ENCODE measurements at regions not wholly inside any gene's neighbourhood (a gene's known extent, or its start where the extent isn't known, plus 50 kb on each side); places are given as distances from the start of the nearest gene placed in this dataset.

DNA sequence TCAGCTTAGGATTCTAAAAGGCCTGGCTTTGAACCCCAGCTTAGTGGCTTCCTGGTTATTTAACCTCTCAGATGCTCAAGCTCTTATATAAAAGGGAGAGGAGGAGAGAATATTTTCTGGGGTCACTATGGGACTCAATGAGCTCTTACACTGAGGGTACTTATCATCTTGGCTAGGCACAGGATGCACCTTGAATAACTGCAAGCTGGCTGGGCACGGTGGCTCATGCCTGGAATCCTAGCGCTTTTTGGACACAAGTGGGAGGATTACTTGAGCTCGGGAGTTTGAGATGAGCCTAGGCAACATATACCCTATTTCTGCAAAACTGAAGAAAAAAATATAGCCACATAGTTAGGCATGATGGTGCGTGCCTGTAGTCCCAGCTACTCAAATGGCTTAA lies 665.3 kb upstream of the RBFOX1 start:
- Histone ChIP-seq H3K9ac (ENCODE audit: low read depth in 1 of 3, low read length in 3 of 3) (no peak overlapping the region), H3K9me3 (ENCODE audit: control insufficient read depth in 3 of 3, low read length in 3 of 3) (no peaks in the 10 kb centered on the region), H3K36me3 (ENCODE audit: control insufficient read depth in 3 of 3, insufficient read depth in 3 of 3, low read length in 3 of 3) (no peaks in the 10 kb centered on the region), H3K4me1 (ENCODE audit: control insufficient read depth in 3 of 3, insufficient read depth in 3 of 3, low read length in 3 of 3) (no peaks in the 10 kb centered on the region), H3K4me3 (ENCODE audit: low read length in 3 of 3) (no peak overlapping the region), H3K27me3 (ENCODE audit: control insufficient read depth in 3 of 3, insufficient read depth in 3 of 3, low read length in 3 of 3) (no peaks in the 10 kb centered on the region), H3K27ac (ENCODE audit: low read depth, low read length) (no peak overlapping the region)

DNA sequence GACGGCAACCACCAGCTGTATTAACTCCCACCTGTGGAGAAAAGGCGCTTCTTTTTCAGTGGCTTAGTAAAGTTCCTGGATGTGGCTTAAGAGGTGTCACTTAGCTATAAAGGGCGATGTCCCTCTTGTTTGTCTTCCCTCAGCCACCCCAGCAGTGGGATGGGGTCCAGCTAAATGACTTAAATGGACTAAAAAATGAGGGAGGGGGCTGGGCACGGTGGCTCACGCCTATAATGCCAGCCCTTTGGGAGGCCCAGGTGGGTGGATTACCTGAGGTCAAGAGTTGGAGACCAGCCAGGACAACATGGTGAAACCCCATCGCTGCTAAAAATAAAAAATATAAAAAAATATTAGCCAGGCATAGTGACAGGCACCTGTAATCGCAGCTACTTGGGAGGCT lies 667.5 kb upstream of the RBFOX1 start:
- no peak overlapping the region for H3K27ac ChIP-seq (ENCODE audit: low read depth, low read length)
- H3K4me1 ChIP-seq (ENCODE audit: control insufficient read depth in 3 of 3, insufficient read depth in 3 of 3, low read length in 3 of 3) = no peaks in the 10 kb centered on the region
- H3K4me3 ChIP-seq (ENCODE audit: low read length in 3 of 3) = no peak overlapping the region
- H3K36me3 ChIP-seq (ENCODE audit: control insufficient read depth in 3 of 3, insufficient read depth in 3 of 3, low read length in 3 of 3) = no peaks in the 10 kb centered on the region
- no peaks in the 10 kb centered on the region for H3K9me3 ChIP-seq (ENCODE audit: control insufficient read depth in 3 of 3, low read length in 3 of 3)
- no peaks in the 10 kb centered on the region for H3K27me3 ChIP-seq (ENCODE audit: control insufficient read depth in 3 of 3, insufficient read depth in 3 of 3, low read length in 3 of 3)
- H3K9ac ChIP-seq (ENCODE audit: low read depth in 1 of 3, low read length in 3 of 3) = no peak overlapping the region

DNA sequence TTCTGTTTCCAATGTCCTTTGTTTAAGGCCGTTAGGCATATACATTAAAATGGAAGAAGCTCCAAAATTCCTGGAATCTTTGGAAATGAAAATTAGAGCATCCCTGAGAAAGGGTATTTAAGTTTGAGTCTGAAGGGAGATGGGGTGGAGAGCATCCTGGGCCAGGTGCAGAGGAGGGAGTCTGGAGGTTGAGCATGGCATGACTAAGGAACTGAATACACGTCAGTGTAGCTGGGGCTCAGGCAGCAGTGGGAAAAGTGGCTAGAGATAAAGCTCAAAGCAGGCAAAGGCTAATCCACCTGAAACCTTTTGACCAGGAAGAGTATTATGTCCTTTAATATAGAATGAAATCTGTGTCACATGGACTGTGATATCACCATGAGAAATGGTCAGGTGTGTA lies 669.0 kb upstream of the RBFOX1 start:
- Histone ChIP-seq H3K27ac (ENCODE audit: low read depth, low read length) (no peak overlapping the region), H3K4me1 (ENCODE audit: control insufficient read depth in 3 of 3, insufficient read depth in 3 of 3, low read length in 3 of 3) (no peaks in the 10 kb centered on the region), H3K36me3 (ENCODE audit: control insufficient read depth in 3 of 3, insufficient read depth in 3 of 3, low read length in 3 of 3) (no peaks in the 10 kb centered on the region), H3K9ac (ENCODE audit: low read depth in 1 of 3, low read length in 3 of 3) (no peak overlapping the region), H3K4me3 (ENCODE audit: low read length in 3 of 3) (no peak overlapping the region), H3K27me3 (ENCODE audit: control insufficient read depth in 3 of 3, insufficient read depth in 3 of 3, low read length in 3 of 3) (no peaks in the 10 kb centered on the region), H3K9me3 (ENCODE audit: control insufficient read depth in 3 of 3, low read length in 3 of 3) (no peaks in the 10 kb centered on the region)

DNA sequence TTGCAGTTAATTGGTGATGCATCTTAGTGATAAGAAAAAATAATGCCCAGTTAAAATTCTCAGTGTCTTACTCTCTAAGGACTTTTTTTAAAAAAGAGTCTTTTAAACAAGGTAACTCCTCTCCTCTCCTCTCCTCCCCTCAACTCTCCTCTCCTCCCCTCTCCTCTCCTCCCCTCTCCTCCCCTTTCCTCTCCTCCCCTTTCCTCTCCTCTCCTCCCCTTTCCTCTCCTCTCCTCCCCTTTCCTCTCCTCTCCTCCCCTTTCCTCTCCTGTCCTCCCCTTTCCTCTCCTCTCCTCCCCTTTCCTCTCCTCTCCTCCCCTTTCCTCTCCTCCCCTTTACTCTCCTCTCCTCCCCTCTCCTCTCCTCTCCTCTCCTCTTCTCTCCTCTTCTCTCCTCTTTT lies 675.9 kb upstream of the RBFOX1 start:
- no peaks in the 10 kb centered on the region for H3K36me3 ChIP-seq (ENCODE audit: control insufficient read depth in 3 of 3, insufficient read depth in 3 of 3, low read length in 3 of 3)
- no peaks in the 10 kb centered on the region for H3K9me3 ChIP-seq (ENCODE audit: control insufficient read depth in 3 of 3, low read length in 3 of 3)
- no peak overlapping the region for H3K27ac ChIP-seq (ENCODE audit: low read depth, low read length)
- H3K9ac ChIP-seq (ENCODE audit: low read depth in 1 of 3, low read length in 3 of 3) = no peak overlapping the region
- H3K4me3 ChIP-seq (ENCODE audit: low read length in 3 of 3) = no peak overlapping the region
- H3K27me3 ChIP-seq (ENCODE audit: control insufficient read depth in 3 of 3, insufficient read depth in 3 of 3, low read length in 3 of 3) = no peaks in the 10 kb centered on the region
- no peaks in the 10 kb centered on the region for H3K4me1 ChIP-seq (ENCODE audit: control insufficient read depth in 3 of 3, insufficient read depth in 3 of 3, low read length in 3 of 3)

DNA sequence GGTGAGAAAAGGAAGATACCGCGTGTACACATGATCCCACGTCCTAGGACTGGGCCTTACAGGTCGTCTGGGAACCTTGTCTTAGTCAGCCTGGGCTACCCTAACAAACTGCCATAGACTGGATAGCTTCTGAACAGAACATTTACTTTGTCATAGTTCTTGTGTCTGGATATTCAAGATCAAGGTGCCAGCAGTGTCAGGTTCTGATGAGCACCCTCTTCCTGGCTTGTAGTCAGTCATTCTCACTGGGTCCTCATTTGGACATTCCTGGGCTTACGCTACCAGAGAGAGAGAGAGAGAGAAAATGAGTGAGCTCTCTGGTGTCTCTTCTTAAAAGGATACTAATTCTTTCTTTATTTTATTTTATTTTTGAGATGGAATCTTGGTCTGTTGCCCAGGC lies 685.8 kb upstream of the RBFOX1 start:
- H3K27me3 ChIP-seq (ENCODE audit: control insufficient read depth in 3 of 3, insufficient read depth in 3 of 3, low read length in 3 of 3) = peaks cover 0 to 8% (median 2%) of the 10 kb centered on the region in 3 donors
- no peaks in the 10 kb centered on the region for H3K9me3 ChIP-seq (ENCODE audit: control insufficient read depth in 3 of 3, low read length in 3 of 3)
- H3K9ac ChIP-seq (ENCODE audit: low read depth in 1 of 3, low read length in 3 of 3) = no peak overlapping the region
- H3K4me1 ChIP-seq (ENCODE audit: control insufficient read depth in 3 of 3, insufficient read depth in 3 of 3, low read length in 3 of 3) = no peaks in the 10 kb centered on the region
- H3K4me3 ChIP-seq (ENCODE audit: low read length in 3 of 3) = no peak overlapping the region
- no peak overlapping the region for H3K27ac ChIP-seq (ENCODE audit: low read depth, low read length)
- no peaks in the 10 kb centered on the region for H3K36me3 ChIP-seq (ENCODE audit: control insufficient read depth in 3 of 3, insufficient read depth in 3 of 3, low read length in 3 of 3)

DNA sequence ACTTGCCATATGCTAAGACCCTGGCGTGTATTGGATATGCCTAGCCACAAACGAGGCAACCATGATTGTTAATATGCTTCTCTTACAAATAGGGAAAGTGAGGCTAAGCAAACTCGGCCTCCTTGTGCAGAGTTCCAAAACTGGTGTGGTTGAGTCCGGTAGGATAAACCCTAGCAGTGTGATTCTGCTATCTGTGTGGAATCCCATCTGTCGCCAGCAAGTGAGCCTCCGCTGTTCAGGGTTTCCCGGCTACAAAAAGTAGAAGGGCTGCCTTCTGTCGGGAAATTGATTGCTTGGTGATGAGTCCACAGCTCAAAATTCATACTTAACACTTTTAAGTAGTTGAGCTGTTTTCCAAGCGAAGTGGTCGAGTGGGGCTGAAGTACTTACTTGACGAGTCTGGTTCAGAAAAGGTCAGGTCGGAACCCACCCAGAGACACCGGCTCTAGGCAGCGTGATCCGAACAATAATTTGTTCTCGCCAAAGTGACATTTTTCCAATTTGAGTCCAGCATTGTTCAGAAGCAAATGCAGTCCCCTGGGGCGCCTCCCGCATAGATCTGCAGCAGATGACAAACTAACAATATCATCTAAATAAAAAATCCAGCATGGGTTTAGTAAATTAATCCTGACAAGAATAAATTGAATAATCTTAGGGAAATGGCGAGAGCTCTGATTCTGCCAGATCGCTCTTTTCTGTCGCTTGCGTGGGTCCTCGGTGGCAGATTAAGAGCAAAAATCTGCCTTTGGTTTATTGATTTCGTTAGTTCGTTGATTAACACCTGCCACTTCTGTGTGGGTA lies 686.7 kb upstream of the RBFOX1 start:
- Histone ChIP-seq H3K36me3 (ENCODE audit: control insufficient read depth in 3 of 3, insufficient read depth in 3 of 3, low read length in 3 of 3) (no peaks in the 10 kb centered on the region), H3K4me1 (ENCODE audit: control insufficient read depth in 3 of 3, insufficient read depth in 3 of 3, low read length in 3 of 3) (no peaks in the 10 kb centered on the region), H3K9ac (ENCODE audit: low read depth in 1 of 3, low read length in 3 of 3) (no peak overlapping the region), H3K4me3 (ENCODE audit: low read length in 3 of 3) (no peak overlapping the region), H3K27me3 (ENCODE audit: control insufficient read depth in 3 of 3, insufficient read depth in 3 of 3, low read length in 3 of 3) (peaks cover 2 to 8% (median 5%) of the 10 kb centered on the region in 3 donors), H3K27ac (ENCODE audit: low read depth, low read length) (no peak overlapping the region), H3K9me3 (ENCODE audit: control insufficient read depth in 3 of 3, low read length in 3 of 3) (no peaks in the 10 kb centered on the region)

DNA sequence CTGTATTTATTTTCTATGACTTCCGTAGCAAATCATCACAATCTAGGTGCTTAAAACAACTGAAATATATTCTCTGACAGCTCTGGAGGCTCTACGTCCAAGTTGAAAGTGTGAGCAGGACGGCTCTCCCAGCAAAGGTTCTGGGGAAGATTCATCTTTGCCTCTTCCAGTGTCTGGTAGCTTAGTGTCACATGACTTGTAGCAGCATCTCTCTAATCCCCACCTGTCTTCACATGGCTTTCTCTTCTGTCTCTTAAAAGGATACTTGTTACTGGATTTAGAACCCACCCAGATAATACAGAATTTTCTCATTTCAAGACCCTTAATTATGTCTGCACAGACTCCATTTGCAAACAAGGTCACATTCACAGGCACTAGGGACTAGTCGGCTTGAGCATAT lies 687.7 kb upstream of the RBFOX1 start:
- H3K27ac ChIP-seq (ENCODE audit: low read depth, low read length) = no peak overlapping the region
- H3K27me3 ChIP-seq (ENCODE audit: control insufficient read depth in 3 of 3, insufficient read depth in 3 of 3, low read length in 3 of 3) = peaks cover 5 to 8% (median 6%) of the 10 kb centered on the region in 3 donors
- H3K4me1 ChIP-seq (ENCODE audit: control insufficient read depth in 3 of 3, insufficient read depth in 3 of 3, low read length in 3 of 3) = no peaks in the 10 kb centered on the region
- H3K4me3 ChIP-seq (ENCODE audit: low read length in 3 of 3) = no peak overlapping the region
- no peak overlapping the region for H3K9ac ChIP-seq (ENCODE audit: low read depth in 1 of 3, low read length in 3 of 3)
- no peaks in the 10 kb centered on the region for H3K9me3 ChIP-seq (ENCODE audit: control insufficient read depth in 3 of 3, low read length in 3 of 3)
- no peaks in the 10 kb centered on the region for H3K36me3 ChIP-seq (ENCODE audit: control insufficient read depth in 3 of 3, insufficient read depth in 3 of 3, low read length in 3 of 3)

DNA sequence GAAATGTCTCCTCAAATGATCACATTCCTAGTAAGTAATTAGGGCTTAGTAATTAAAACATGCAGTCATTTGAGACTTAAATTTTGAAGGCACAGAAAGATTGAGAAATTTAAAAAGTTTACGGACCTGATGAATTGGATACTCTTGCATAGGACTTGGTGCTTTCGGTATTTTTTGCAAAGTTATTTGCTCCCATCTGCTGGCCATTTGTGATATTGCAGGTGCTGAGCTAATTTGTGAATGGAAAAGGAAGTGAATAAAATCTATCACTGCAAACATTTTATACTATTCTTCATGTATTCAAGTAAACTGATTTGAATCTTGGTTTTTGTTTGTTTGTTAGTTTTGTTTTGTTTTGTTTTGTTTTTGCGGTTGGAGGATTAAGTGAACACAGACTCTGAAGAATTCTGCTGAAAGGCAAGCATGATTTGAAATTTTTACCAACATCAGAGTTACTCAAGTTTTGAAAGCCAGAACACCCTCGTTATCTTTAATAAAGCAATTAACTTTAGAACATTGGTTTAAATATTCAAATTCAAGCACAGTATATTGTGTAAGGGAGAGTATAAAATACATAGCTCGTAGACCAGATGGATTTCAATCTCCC lies 689.5 kb upstream of the RBFOX1 start:
- Histone ChIP-seq H3K9ac (ENCODE audit: low read depth in 1 of 3, low read length in 3 of 3) (no peak overlapping the region), H3K27me3 (ENCODE audit: control insufficient read depth in 3 of 3, insufficient read depth in 3 of 3, low read length in 3 of 3) (peaks cover 5 to 8% (median 6%) of the 10 kb centered on the region in 3 donors), H3K36me3 (ENCODE audit: control insufficient read depth in 3 of 3, insufficient read depth in 3 of 3, low read length in 3 of 3) (no peaks in the 10 kb centered on the region), H3K27ac (ENCODE audit: low read depth, low read length) (no peak overlapping the region), H3K4me3 (ENCODE audit: low read length in 3 of 3) (no peak overlapping the region), H3K9me3 (ENCODE audit: control insufficient read depth in 3 of 3, low read length in 3 of 3) (no peaks in the 10 kb centered on the region), H3K4me1 (ENCODE audit: control insufficient read depth in 3 of 3, insufficient read depth in 3 of 3, low read length in 3 of 3) (no peaks in the 10 kb centered on the region)

DNA sequence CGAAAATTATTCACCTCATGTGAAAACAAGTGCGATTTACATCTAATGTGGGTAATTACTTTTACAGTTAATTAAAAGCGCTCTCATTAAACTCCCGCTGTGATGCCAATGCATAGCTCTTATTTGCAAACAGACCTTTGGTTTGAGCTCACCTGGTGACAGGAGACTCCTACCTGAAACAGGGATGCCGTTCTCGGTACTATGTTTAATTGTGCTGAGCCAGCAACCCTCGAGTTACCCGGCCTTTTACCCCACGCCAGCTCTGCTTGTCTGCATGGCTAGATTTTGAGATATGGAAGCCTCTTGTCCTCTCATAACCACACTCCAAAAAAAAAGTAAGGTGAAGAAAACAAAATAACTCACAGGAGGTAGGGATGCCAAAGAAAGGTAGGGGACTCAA lies 690.4 kb upstream of the RBFOX1 start:
- Histone ChIP-seq H3K4me3 (ENCODE audit: low read length in 3 of 3) (no peak overlapping the region), H3K27ac (ENCODE audit: low read depth, low read length) (no peak overlapping the region), H3K9ac (ENCODE audit: low read depth in 1 of 3, low read length in 3 of 3) (no peak overlapping the region), H3K9me3 (ENCODE audit: control insufficient read depth in 3 of 3, low read length in 3 of 3) (no peaks in the 10 kb centered on the region), H3K27me3 (ENCODE audit: control insufficient read depth in 3 of 3, insufficient read depth in 3 of 3, low read length in 3 of 3) (peaks cover 5 to 8% (median 6%) of the 10 kb centered on the region in 3 donors), H3K4me1 (ENCODE audit: control insufficient read depth in 3 of 3, insufficient read depth in 3 of 3, low read length in 3 of 3) (no peaks in the 10 kb centered on the region), H3K36me3 (ENCODE audit: control insufficient read depth in 3 of 3, insufficient read depth in 3 of 3, low read length in 3 of 3) (no peaks in the 10 kb centered on the region)

DNA sequence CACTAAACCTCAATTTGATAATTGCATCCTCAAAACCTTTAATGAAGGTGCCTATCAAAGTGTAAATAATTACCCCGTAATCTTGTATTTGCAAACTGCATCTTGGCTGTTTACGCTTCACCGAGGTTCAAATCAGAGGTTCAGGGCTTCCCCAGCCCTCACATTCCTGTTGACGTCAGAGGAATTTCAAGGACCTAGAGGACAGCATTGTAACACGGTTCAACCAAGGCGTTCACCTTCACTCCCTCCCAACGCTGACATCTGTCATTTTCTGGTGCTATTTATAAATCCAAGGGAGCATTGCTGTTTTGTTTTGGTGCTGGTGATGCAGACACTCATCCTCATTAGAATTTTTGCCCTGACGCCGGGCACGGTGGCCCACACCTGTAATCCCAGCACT lies 691.6 kb upstream of the RBFOX1 start:
- H3K4me3 ChIP-seq (ENCODE audit: low read length in 3 of 3) = no peak overlapping the region
- no peaks in the 10 kb centered on the region for H3K4me1 ChIP-seq (ENCODE audit: control insufficient read depth in 3 of 3, insufficient read depth in 3 of 3, low read length in 3 of 3)
- H3K36me3 ChIP-seq (ENCODE audit: control insufficient read depth in 3 of 3, insufficient read depth in 3 of 3, low read length in 3 of 3) = no peaks in the 10 kb centered on the region
- no peak overlapping the region for H3K27ac ChIP-seq (ENCODE audit: low read depth, low read length)
- H3K9me3 ChIP-seq (ENCODE audit: control insufficient read depth in 3 of 3, low read length in 3 of 3) = no peaks in the 10 kb centered on the region
- H3K9ac ChIP-seq (ENCODE audit: low read depth in 1 of 3, low read length in 3 of 3) = no peak overlapping the region
- H3K27me3 ChIP-seq (ENCODE audit: control insufficient read depth in 3 of 3, insufficient read depth in 3 of 3, low read length in 3 of 3) = peaks cover 5 to 8% (median 6%) of the 10 kb centered on the region in 3 donors
